Inflammatory macrophage treated with lipopolysaccharide for 1 hour (primary cell): ENCODE measurements at regions not wholly inside any gene's neighbourhood (a gene's known extent, or its start where the extent isn't known, plus 50 kb on each side); places are given as distances from the start of the nearest gene placed in this dataset.
"Not testable (repeated sequence)": the region's sequence is repeated elsewhere in the genome, so short reads cannot be mapped to it uniquely, and the experiment has no call there.

Source experiments
- DNase-seq, 2 donors: peaks; one replicate each; pipeline ENCODE4 v3.0.0-alpha.2; 2020 to 2022

GRCh38 chr6:26175033-26175427 lies 87.8 kb downstream of the HFE start:
- DNase-seq = no peak

- DNase-seq = peak in 1 of 2 donors; percentile 86
These were observed 88.4 kb downstream of the HFE start for GRCh38 chr6:26175428-26176181.

- DNase-seq = no peak
These were observed 92.4 kb downstream of the HFE start for GRCh38 chr6:26179675-26180074.

- DNase-seq = no peak
These were observed 93.1 kb downstream of the HFE start for GRCh38 chr6:26180346-26180745.

- DNase-seq = no peak
These were observed 96.0 kb downstream of the HFE start for GRCh38 chr6:26183237-26183580.

GRCh38 chr6:26183581-26184366 lies 96.5 kb downstream of the HFE start:
- peak; percentile 86 to 87 for DNase-seq

- no peak for DNase-seq
These were observed 97.2 kb downstream of the HFE start for GRCh38 chr6:26184367-26184891.

GRCh38 chr6:26185004-26185403 lies 97.8 kb downstream of the HFE start:
- DNase-seq = no peak

GRCh38 chr6:26185802-26186201 lies 98.6 kb downstream of the HFE start:
- DNase-seq = peak in 1 of 2 donors; percentile 23

GRCh38 chr6:26186652-26187051 lies 99.4 kb downstream of the HFE start:
- DNase-seq = no peak

- no peak for DNase-seq
These were observed 100.1 kb downstream of the HFE start for GRCh38 chr6:26187292-26187691.

GRCh38 chr6:26187981-26188635 lies 100.9 kb downstream of the HFE start:
- DNase-seq = peak; percentile 52 to 55

- DNase-seq = not testable (repeated sequence)
These were observed 104.3 kb downstream of the HFE start for GRCh38 chr6:26191512-26191911.

GRCh38 chr6:26193467-26194328 lies 106.5 kb downstream of the HFE start:
- DNase-seq = no peak

GRCh38 chr6:26194329-26194701 lies 107.1 kb downstream of the HFE start:
- DNase-seq = no peak

GRCh38 chr6:26194816-26195375 lies 107.7 kb downstream of the HFE start:
- no peak for DNase-seq

GRCh38 chr6:26195376-26195923 lies 108.2 kb downstream of the HFE start:
- peak; percentile 79 to 90 for DNase-seq

GRCh38 chr6:26195924-26196845 lies 109.0 kb downstream of the HFE start:
- DNase-seq = no peak

GRCh38 chr6:26196846-26197635 lies 109.8 kb downstream of the HFE start:
- DNase-seq = peak; percentile 89 to 92

GRCh38 chr6:26197636-26197932 lies 110.4 kb downstream of the HFE start:
- DNase-seq = no peak
